Midbrain (tissue), 1 donor: ENCODE measurements at regions not wholly inside any gene's neighbourhood (a gene's known extent, or its start where the extent isn't known, plus 50 kb on each side); places are given as distances from the start of the nearest gene placed in this dataset.
A peak's percentile ranks its signal among the peaks of the same experiment; 100 is the strongest.

ENCODE experiments used
- DNase-seq: peaks from one replicate; lab custom pipeline; 2025; lab: John Stamatoyannopoulos, UW

GRCh38 chr9:131809941-131810344 lies 70.1 kb upstream of the RAPGEF1 start:
- no peak for DNase-seq

GRCh38 chr9:131808291-131808690 lies 68.4 kb upstream of the RAPGEF1 start:
- DNase-seq, result no peak

- DNase-seq, result no peak
Measured at GRCh38 chr9:131807144-131807983, 67.5 kb upstream of the RAPGEF1 start.

- no peak for DNase-seq
Measured at GRCh38 chr9:131805803-131806202, 65.9 kb upstream of the RAPGEF1 start.

- DNase-seq, result no peak
Measured at GRCh38 chr9:131804826-131805225, 65.0 kb upstream of the RAPGEF1 start.

GRCh38 chr9:131803758-131804411 lies 64.0 kb upstream of the RAPGEF1 start:
- no peak for DNase-seq

GRCh38 chr9:131801810-131802209 lies 61.9 kb upstream of the RAPGEF1 start:
- no peak for DNase-seq

- DNase-seq, result no peak
Measured at GRCh38 chr9:131800843-131801242, 61.0 kb upstream of the RAPGEF1 start.

GRCh38 chr9:131800366-131800765 lies 60.5 kb upstream of the RAPGEF1 start:
- DNase-seq, result no peak

GRCh38 chr9:131799177-131799823 lies 59.4 kb upstream of the RAPGEF1 start:
- DNase-seq, result peak; percentile 38

GRCh38 chr9:131798246-131798645 lies 58.4 kb upstream of the RAPGEF1 start:
- no peak for DNase-seq

- DNase-seq, result no peak
Measured at GRCh38 chr9:131794393-131794792, 54.5 kb upstream of the RAPGEF1 start.

- no peak for DNase-seq
Measured at GRCh38 chr9:131791542-131792254, 51.8 kb upstream of the RAPGEF1 start.
